Neuronal stem cell (in vitro differentiated cells): ENCODE measurements at regions not wholly inside any gene's neighbourhood (a gene's known extent, or its start where the extent isn't known, plus 50 kb on each side); places are given as distances from the start of the nearest gene placed in this dataset.

Source experiments
- DNase-seq: peaks from one replicate; pipeline ENCODE4 v3.0.0-alpha.2; 2013; ENCODE audit warnings: low spot score
- H2AFZ ChIP-seq: one replicate; pipeline ENCODE4 v1.6.1; 2013; ENCODE audit warnings: mild to moderate bottlenecking, low read length, inconsistent platforms
- H2AK5ac ChIP-seq: 2 replicates; pipeline ENCODE4 v1.6.1; 2013; ENCODE audit warnings: low read depth, mild to moderate bottlenecking, inconsistent platforms, low read length, moderate library complexity, mixed read lengths
- H2BK120ac ChIP-seq: 2 replicates; pipeline ENCODE4 v1.6.1; 2013; ENCODE audit warnings: low read depth, mild to moderate bottlenecking, inconsistent platforms, low read length, moderate library complexity, mixed read lengths
- H2BK12ac ChIP-seq: one replicate; pipeline ENCODE4 v1.6.1; 2013; ENCODE audit warnings: low read length, inconsistent platforms
- H2BK15ac ChIP-seq: 2 replicates; pipeline ENCODE4 v1.6.1; 2013; ENCODE audit warnings: mild to moderate bottlenecking, low read length, inconsistent platforms, mixed read lengths
- H2BK5ac ChIP-seq: one replicate; pipeline ENCODE4 v1.6.1; 2013; ENCODE audit warnings: inconsistent platforms, mild to moderate bottlenecking, low read length, moderate library complexity
- H3K14ac ChIP-seq: one replicate; pipeline ENCODE4 v1.6.1; 2013; ENCODE audit warnings: low read length, inconsistent platforms
- H3K18ac ChIP-seq: 2 replicates; pipeline ENCODE4 v1.6.1; 2013; ENCODE audit warnings: low read length, inconsistent platforms
- H3K23ac ChIP-seq: 2 replicates; pipeline ENCODE4 v1.6.1; 2013; ENCODE audit warnings: low read depth, mild to moderate bottlenecking, mixed read lengths, low read length, inconsistent platforms; ENCODE audit not compliant: poor library complexity
- H3K27ac ChIP-seq: replicated peaks from 3 replicates; pipeline ENCODE4 v1.5.1; 2013; ENCODE audit warnings: low read length, inconsistent platforms
- H3K27me3 ChIP-seq, 3 experiments: 2 replicates each; pipeline ENCODE4 v1.6.1; 2013; ENCODE audit warnings: low read length in 3 of 3, mild to moderate bottlenecking in 2 of 3, inconsistent platforms in 1 of 3, low read depth in 1 of 3, mixed read lengths in 1 of 3, moderate library complexity in 1 of 3; ENCODE audit not compliant: control insufficient read depth in 3 of 3, insufficient read depth in 3 of 3
- H3K36me3 ChIP-seq, 2 donors: replicated peaks in 1 of 2; 2 replicates each; pipeline ENCODE4 v1.6.1; 2013; ENCODE audit warnings: low read length in 2 of 2; ENCODE audit not compliant: control insufficient read depth in 2 of 2, insufficient read depth in 2 of 2
- H3K4ac ChIP-seq: 2 replicates; pipeline ENCODE4 v1.6.1; 2013; ENCODE audit warnings: inconsistent platforms, mild to moderate bottlenecking, low read length, moderate library complexity
- H3K4me1 ChIP-seq, 2 donors: 1 replicate in 1 of 2; 2 replicates in 1 of 2; pipeline ENCODE4 v1.6.1; 2013; ENCODE audit warnings: low read length in 2 of 2, low read depth in 1 of 2; ENCODE audit not compliant: control insufficient read depth in 2 of 2, insufficient read depth in 1 of 2
- H3K4me2 ChIP-seq: one replicate; pipeline ENCODE4 v1.6.1; 2013; ENCODE audit warnings: mild to moderate bottlenecking, low read length, inconsistent platforms; ENCODE audit not compliant: insufficient read depth, poor library complexity, severe bottlenecking
- H3K4me3 ChIP-seq, 2 donors: 2 replicates each; pipeline ENCODE4 v1.5.1; 2013; ENCODE audit warnings: low read length in 2 of 2, mild to moderate bottlenecking in 2 of 2, inconsistent platforms in 1 of 2, moderate library complexity in 1 of 2
- H3K79me1 ChIP-seq: one replicate; pipeline ENCODE4 v1.6.1; 2013; ENCODE audit warnings: low read depth, mild to moderate bottlenecking, inconsistent platforms, low read length, moderate library complexity
- H3K9ac ChIP-seq: one replicate; pipeline ENCODE4 v1.6.1; 2013; ENCODE audit warnings: mild to moderate bottlenecking, low read depth, low read length, inconsistent platforms; ENCODE audit not compliant: poor library complexity
- H3K9me3 ChIP-seq, 2 donors: replicated peaks in 1 of 2; 2 replicates each; pipeline versions ENCODE3 to v1.6.1; 2013; ENCODE audit warnings: low read length in 2 of 2, mild to moderate bottlenecking in 2 of 2, inconsistent platforms in 1 of 2, low read depth in 1 of 2, mixed read lengths in 1 of 2, moderate library complexity in 1 of 2; ENCODE audit not compliant: control insufficient read depth in 2 of 2, insufficient read depth in 1 of 2
- H4K8ac ChIP-seq: one replicate; pipeline ENCODE4 v1.6.1; 2013; ENCODE audit warnings: low read depth, mild to moderate bottlenecking, inconsistent platforms, low read length, moderate library complexity
- H4K91ac ChIP-seq: one replicate; pipeline ENCODE4 v1.6.1; 2013; ENCODE audit warnings: low read length, low read depth, mild to moderate bottlenecking, inconsistent platforms; ENCODE audit not compliant: poor library complexity
- WGBS, 2 donors: extraction: QIAGEN DNeasy Blood & Tissue Kit; methylation state at CpG; one replicate each; pipeline ENCODE4 v1.1.7; 2013; ENCODE audit warnings: missing lambda C conversion rate in 2 of 2, mixed read lengths in 1 of 2; ENCODE audit not compliant: insufficient read length in 2 of 2, insufficient replicate concordance in 1 of 2; ENCODE audit errors: extremely low coverage in 2 of 2; 5-methylcytosine and 5-hydroxymethylcytosine counted together

DNA sequence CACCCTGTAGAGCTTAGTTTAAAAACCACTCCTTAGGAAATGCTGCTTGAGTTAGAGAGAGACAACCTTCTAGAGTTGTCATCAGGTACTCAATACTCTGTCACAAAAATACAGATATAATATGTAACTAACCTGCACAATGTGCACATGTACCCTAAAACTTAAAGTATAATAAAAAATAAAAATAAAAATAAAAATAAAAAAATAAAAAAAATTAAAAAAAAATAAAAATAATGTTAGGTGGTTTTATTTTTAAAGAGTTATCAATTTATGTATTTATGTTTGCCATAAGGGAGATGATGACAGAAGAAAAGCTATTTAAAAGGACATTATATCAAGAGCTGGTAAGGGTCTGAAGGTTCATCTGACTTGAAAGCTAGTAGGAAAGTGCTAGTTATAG is 397.9 kb downstream of the TMA16 start:
- DNase-seq, result no peak
- no peak overlapping the region for H2AK5ac ChIP-seq
- no peaks in the 10 kb centered on the region for H3K9me3 ChIP-seq
- no peaks in the 10 kb centered on the region for H3K79me1 ChIP-seq
- H3K14ac ChIP-seq, result no peak overlapping the region
- no peak overlapping the region for H2BK12ac ChIP-seq
- H2BK5ac ChIP-seq, result no peak overlapping the region
- H2AFZ ChIP-seq, result no peak overlapping the region
- H3K9ac ChIP-seq, result no peak overlapping the region
- no peak overlapping the region for H2BK120ac ChIP-seq
- no peak overlapping the region for H4K8ac ChIP-seq
- H4K91ac ChIP-seq, result no peak overlapping the region
- no peaks in the 10 kb centered on the region for H3K36me3 ChIP-seq
- no peak overlapping the region for H2BK15ac ChIP-seq
- no peak overlapping the region for H3K4me2 ChIP-seq
- H3K4ac ChIP-seq, result no peak overlapping the region
- H3K27me3 ChIP-seq, result no peaks in the 10 kb centered on the region
- H3K4me1 ChIP-seq, result peaks cover 0 to 5% of the 10 kb centered on the region in 2 donors
- H3K18ac ChIP-seq, result no peak overlapping the region
- no peak overlapping the region for H3K27ac ChIP-seq
- no peak overlapping the region for H3K4me3 ChIP-seq
- H3K23ac ChIP-seq, result no peak overlapping the region

DNA sequence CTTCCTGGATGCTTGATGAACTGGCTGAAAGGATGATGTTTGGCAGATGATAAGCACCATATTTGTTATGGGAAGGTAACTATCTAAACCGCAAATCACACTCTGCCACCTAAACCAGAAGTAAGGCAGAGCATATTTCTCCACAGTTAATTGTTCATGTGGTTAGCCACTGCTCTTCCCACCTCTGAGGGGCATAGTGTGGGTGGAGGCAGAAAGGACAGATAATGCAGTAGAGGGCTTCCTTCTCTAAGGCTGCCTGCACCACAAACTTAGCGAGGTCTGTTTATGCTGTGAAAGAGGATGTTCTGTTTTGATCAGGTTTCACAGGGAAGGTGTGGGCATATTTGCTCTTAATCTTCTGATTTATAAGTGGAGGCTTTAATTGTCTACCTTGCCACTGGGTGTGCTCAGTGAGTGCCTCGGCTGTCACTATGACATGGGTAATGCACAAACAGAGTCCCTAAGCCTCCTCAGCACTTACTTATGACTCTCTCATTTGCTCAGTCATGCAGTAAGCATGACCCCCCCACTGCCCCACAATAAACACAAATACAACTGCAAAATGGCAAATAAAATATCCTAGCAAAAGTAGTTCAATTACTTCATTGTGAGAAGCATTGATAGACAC is 401.0 kb downstream of the TMA16 start:
- Histone ChIP-seq H3K4me1 (peaks cover 0 to 5% of the 10 kb centered on the region in 2 donors), H4K91ac (no peak overlapping the region), H3K18ac (no peak overlapping the region), H3K23ac (no peak overlapping the region), H3K27me3 (no peaks in the 10 kb centered on the region), H3K9me3 (no peaks in the 10 kb centered on the region), H3K14ac (no peak overlapping the region), H3K4me3 (no peak overlapping the region), H2AFZ (no peak overlapping the region), H2BK5ac (no peak overlapping the region), H3K9ac (no peak overlapping the region), H3K4ac (no peak overlapping the region), H3K27ac (no peak overlapping the region), H3K79me1 (no peaks in the 10 kb centered on the region), H2BK120ac (no peak overlapping the region), H2BK12ac (no peak overlapping the region), H3K4me2 (no peak overlapping the region), H3K36me3 (no peaks in the 10 kb centered on the region), H2BK15ac (no peak overlapping the region), H2AK5ac (no peak overlapping the region), H4K8ac (no peak overlapping the region)
- WGBS, 2 donors, result no CpG with 5 or more reads among the region's 3 CpGs
- no peak for DNase-seq

DNA sequence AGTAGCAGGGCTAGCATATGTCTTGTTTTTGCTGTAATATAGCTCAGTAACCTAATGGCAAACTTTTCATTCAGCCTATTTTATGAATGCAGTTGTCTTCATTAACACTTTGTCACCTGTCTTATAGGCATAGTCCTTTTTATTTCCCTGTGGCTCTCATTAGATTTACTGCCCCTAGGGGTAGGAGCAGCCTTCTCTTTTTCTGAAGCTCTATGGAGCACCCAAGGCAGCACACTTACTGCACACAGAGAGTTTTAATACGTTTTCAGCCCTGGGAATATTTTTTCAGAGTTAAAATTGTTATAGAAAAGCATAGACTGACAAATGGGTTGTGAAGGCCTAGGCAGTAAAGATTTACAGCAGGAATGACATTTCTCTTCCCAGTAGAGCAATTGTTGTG is 406.8 kb downstream of the TMA16 start:
- Histone ChIP-seq H3K4ac (no peak overlapping the region), H4K91ac (no peak overlapping the region), H3K4me1 (no peaks in the 10 kb centered on the region), H3K9ac (no peak overlapping the region), H3K4me2 (no peak overlapping the region), H3K9me3 (no peaks in the 10 kb centered on the region), H2BK12ac (no peak overlapping the region), H2AK5ac (no peak overlapping the region), H3K4me3 (no peak overlapping the region), H3K14ac (no peak overlapping the region), H2AFZ (no peak overlapping the region), H3K18ac (no peak overlapping the region), H3K23ac (no peak overlapping the region), H3K27ac (no peak overlapping the region), H4K8ac (no peak overlapping the region), H3K36me3 (no peaks in the 10 kb centered on the region), H3K27me3 (no peaks in the 10 kb centered on the region), H3K79me1 (no peaks in the 10 kb centered on the region), H2BK120ac (no peak overlapping the region), H2BK15ac (no peak overlapping the region), H2BK5ac (no peak overlapping the region)
- no peak for DNase-seq
- WGBS, 2 donors, result no CpG with 5 or more reads among the region's 1 CpG

GRCh38 chr4:163902417-163902816 is 407.9 kb downstream of the TMA16 start:
- Histone ChIP-seq H3K9me3 (no peaks in the 10 kb centered on the region), H3K14ac (no peak overlapping the region), H2BK120ac (no peak overlapping the region), H2AK5ac (no peak overlapping the region), H3K4me3 (no peak overlapping the region), H3K4me1 (no peaks in the 10 kb centered on the region), H3K23ac (no peak overlapping the region), H2AFZ (no peak overlapping the region), H3K36me3 (no peaks in the 10 kb centered on the region), H4K91ac (no peak overlapping the region), H2BK5ac (no peak overlapping the region), H3K9ac (no peak overlapping the region), H3K79me1 (no peaks in the 10 kb centered on the region), H4K8ac (no peak overlapping the region), H3K4ac (no peak overlapping the region), H2BK12ac (no peak overlapping the region), H3K27ac (no peak overlapping the region), H3K4me2 (no peak overlapping the region), H3K27me3 (no peaks in the 10 kb centered on the region), H3K18ac (no peak overlapping the region), H2BK15ac (no peak overlapping the region)
- WGBS, 2 donors, result no CpG with 5 or more reads among the region's 2 CpGs
- no peak for DNase-seq
